NCI-H1417 (cell line): ENCODE measurements at regions not wholly inside any gene's neighbourhood (a gene's known extent, or its start where the extent isn't known, plus 50 kb on each side); places are given as distances from the start of the nearest gene placed in this dataset.

ENCODE experiments used
- DNase-seq, 3 experiments: peaks; one replicate each; lab custom pipeline; 2025; lab: John Stamatoyannopoulos, UW

- no peak for DNase-seq
These were observed 69.7 kb downstream of the SKA1 start for GRCh38 chr18:50444539-50444938.

- DNase-seq: no peak
These were observed 71.8 kb downstream of the SKA1 start for GRCh38 chr18:50446629-50447028.

DNA sequence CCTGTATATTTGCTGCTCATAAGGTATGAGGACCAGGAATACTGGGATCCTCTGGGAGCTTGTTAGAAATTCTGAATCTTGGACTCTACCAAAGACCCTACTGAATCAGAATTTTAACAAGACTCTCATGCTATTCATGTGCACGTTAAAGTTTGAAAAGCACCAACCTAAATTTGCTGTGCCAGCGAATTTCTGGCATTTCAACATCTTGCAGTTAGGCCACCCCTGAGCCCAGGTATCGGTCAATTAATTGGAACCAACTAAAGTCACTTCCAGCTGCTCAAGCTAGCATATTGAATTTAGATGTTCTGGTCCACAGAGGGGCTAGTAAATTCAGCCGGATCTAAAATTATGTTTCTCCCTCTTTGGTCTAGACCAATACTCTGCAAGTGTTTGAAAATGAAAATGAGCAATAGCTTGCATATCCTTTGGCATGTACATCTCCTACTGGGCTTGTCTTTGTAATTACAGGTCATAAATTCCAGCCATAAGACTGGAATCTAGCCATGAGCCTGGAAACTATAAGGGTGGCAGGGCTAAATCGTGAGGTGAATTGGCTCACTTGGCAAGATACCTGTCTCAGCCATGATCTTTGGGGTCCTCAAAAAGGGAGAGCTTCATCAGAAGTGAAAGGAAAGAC, 72.4 kb downstream of the SKA1 start:
- DNase-seq: no peak

GRCh38 chr18:50447952-50448351, 73.1 kb downstream of the SKA1 start:
- DNase-seq: no peak

- no peak for DNase-seq
These were observed 76.4 kb downstream of the SKA1 start for GRCh38 chr18:50451100-50451842.

GRCh38 chr18:50453014-50453680, 78.3 kb downstream of the SKA1 start:
- DNase-seq: no peak

DNA sequence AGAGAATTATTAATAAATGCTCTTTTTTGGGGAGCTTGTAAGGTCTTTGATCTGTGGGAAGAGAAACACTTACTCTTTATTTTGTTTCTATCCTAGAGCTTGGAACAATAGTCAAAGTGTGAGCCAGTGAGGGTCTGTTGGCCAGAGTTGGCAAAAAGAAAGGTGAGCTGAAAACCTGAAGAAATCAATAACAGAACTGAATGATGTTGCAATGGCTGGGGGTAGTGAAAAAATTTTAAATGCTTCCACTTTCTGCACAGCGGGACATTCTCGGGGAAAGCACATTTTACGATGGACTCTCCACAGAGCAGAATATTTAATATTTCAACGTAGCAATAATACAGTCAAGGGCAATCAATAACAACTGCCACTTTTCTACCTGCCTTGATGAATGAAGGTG, 78.9 kb downstream of the SKA1 start:
- DNase-seq: no peak

GRCh38 chr18:50454387-50454988, 79.6 kb downstream of the SKA1 start:
- DNase-seq: peak in 1 of 3 experiments; percentile 65

DNA sequence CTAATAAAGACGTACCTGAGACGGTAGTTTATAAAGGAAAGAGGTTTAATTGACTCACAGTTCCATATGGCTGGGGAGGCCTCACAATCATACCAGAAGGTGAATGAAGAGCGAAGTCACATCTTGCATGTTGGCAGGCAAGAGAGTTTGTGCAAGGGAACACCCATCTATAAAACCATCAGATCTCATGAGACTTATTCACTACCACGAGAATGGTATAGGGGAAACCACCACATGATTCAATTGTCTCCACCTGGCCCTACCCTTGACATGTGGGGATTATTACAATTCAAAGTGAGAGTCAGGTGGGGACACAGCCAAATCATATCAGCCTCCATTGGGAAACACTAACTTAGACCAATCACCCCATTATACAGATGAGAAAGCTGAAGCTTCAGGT, 81.4 kb downstream of the SKA1 start:
- DNase-seq: no peak

- no peak for DNase-seq
These were observed 82.8 kb downstream of the SKA1 start for GRCh38 chr18:50457639-50458038.

GRCh38 chr18:50458366-50458765, 83.5 kb downstream of the SKA1 start:
- no peak for DNase-seq

DNA sequence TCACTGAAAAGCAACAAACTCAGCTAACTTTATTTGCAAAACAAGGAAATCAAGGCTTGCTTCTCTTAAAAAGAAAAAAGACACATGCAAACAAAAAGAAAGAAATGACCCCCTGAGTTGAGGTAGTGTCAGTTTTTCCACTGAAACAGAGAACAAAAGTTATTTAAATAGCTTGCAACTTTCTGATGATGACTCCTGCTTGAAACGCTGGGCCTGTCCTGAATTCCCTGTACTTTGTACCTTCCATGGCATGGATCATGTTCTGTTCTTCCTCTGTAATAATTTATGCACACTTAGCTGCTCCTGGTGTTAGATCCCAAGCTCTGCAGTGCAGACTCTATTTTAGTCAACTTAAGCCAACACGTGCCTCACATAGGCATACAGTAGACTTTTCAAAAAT, 84.0 kb downstream of the SKA1 start:
- DNase-seq: no peak

DNA sequence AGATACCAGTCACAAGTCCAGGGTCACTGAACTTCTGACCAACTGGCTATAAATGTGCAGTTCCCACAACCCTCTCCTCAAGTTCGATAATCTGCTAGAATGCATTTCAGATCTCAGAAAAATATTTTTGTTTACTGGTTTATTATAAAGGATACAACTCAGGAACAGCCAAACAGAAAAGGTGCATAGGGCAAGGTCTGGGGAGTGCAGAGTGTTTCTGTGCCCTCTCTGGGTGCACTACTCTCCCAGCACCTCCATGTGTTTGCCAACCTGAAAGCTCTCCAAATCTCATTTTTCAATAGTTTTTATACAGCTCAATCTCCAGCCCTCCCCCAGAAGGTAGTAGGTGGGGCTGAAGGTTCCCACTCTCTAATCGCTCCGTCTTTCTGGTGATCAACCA, 85.2 kb downstream of the SKA1 start:
- DNase-seq: no peak

- no peak for DNase-seq
These were observed 85.9 kb downstream of the SKA1 start for GRCh38 chr18:50460716-50461115.

DNA sequence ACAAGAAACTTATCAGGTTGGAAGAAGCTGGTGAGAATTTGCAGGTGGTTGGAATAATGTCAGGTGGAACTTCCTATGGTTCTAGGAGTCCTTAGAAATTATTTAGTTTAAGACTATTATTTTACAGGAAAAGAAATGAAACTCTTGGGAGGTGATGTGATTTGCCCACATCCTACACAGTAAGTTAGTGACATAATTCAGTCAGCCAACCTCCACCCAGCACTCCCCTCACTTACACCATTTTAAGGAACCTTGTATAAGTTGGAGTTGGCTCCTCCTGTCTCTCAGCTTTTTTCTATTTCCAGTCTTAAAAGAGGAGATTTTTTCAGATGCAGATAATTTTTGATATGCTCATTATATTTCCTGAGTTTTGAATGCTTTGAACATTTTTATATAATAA, 86.4 kb downstream of the SKA1 start:
- no peak for DNase-seq

DNA sequence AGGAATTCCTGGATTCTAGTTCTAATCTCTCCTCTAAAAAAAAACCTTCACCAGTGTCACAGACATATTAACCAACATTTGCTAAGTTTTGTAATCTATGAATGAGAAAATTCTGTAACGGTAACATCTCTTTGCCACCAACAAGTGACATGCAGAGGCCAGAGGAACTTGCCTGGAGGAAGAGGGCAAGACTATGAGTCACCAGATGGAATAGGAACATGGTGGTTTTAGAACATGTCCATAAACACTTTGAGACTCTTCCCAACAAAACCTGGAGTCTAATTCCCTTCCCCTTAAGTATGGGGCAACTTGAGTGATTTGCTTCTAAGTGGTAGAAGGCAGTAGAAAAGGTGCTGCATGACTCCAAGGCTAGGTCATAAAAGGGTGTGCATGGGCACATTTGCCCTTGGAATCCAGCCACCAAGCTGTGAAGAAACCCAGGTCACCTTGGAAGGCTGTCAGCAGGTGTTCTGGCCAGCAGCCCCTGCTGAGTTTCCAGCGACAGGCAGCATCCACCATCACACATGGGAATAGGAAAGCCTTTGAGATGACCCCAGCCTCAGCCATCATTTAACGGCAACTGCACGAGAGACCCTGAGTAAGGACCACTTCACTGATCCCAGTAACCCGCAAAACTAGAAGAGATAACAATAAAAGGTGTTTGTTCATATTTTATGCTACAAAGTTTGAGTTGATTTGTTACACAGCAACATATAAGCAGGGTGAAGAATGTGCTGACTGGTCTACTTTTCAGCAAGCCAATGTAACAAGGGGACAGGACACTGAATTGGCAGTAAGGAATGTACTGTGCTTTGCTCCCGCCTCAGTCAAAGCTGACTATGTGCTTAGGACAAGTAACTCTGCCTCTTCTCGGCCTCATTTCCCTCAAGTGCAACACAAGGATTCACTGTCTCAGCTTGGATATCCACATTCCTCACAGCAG, 90.6 kb downstream of the SKA1 start:
- no peak for DNase-seq

DNA sequence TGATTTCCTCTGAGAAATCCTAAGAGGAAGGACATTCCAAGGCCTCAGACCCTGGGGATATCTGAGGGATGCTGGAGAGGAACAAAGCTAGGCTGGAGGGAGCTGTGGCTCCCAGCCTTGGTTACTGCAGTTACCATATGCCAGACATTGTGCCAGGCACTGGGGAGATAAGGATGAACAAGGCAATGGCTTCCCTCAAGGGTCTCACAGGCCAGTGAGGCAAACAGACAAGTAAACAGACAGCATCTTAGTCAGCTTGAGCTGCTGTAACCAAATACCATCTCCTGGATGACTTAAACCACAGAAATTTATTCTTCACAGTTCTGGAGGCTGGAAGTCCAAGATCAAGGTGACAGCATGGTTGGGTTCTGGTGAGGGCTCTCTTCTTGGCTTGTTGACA, 91.8 kb downstream of the SKA1 start:
- no peak for DNase-seq

GRCh38 chr18:50468807-50469206, 91.1 kb upstream of the MAPK4 start:
- DNase-seq: no peak

DNA sequence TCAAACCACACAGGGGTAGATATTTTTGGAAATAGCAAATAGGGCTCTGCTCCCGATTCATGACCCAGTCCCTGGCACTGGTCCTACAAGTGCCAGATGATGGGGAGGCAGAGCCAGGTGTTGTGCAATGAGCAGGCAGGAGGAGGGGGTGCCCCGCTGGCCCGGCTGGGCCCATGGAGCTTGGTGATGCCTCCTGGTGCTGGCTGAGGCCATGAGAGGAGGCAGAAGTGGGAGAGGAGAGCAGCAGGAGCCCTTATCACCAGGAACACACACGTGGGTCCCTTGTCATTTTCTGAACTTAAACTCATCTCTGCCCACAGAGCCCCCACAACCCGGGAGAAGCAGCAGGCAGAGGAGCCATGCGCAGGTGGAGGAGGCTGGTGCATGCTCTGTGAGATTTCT, 90.5 kb upstream of the MAPK4 start:
- no peak for DNase-seq

- DNase-seq: no peak
These were observed 86.9 kb upstream of the MAPK4 start for GRCh38 chr18:50472941-50473340.

- peak; percentile 49 to 72 (median 61) for DNase-seq
These were observed 86.0 kb upstream of the MAPK4 start for GRCh38 chr18:50473881-50474280.
